Thoracic aorta (tissue), 2 donors: ENCODE measurements at regions not wholly inside any gene's neighbourhood (a gene's known extent, or its start where the extent isn't known, plus 50 kb on each side); places are given as distances from the start of the nearest gene placed in this dataset.
A peak's percentile ranks its signal among the peaks of the same experiment; 100 is the strongest.

Experiments used
- ATAC-seq: fragments of 150-250 bp; one replicate; pipeline ENCODE4 v1.8.0; 2017; ENCODE audit warnings: low read depth; ENCODE audit not compliant: insufficient number of reproducible peaks, low FRiP score
- DNase-seq: peaks from one replicate; pipeline ENCODE4 v3.0.0-alpha.2; 2020; ENCODE audit warnings: low spot score
- H3K27ac ChIP-seq, 2 donors: fragments of 200-600 bp; sonication (generic); 1 replicate in 1 of 2; 2 replicates in 1 of 2; pipeline ENCODE4 v1.5.1; 2016; ENCODE audit warnings: mild to moderate bottlenecking in 2 of 2, moderate library complexity in 2 of 2
- H3K27me3 ChIP-seq: fragments of 200-600 bp; sonication (generic); replicated peaks from 2 replicates; pipeline ENCODE4 v1.6.0; 2016; ENCODE audit warnings: mild to moderate bottlenecking; ENCODE audit not compliant: insufficient read depth
- H3K36me3 ChIP-seq: fragments of 200-600 bp; sonication (generic); one replicate; pipeline ENCODE4 v1.5.1; 2016
- H3K4me1 ChIP-seq, 2 donors: fragments of 200-600 bp; sonication (generic); 1 replicate in 1 of 2; 2 replicates in 1 of 2; pipeline versions ENCODE4 v1.5.1 to v1.6.0; 2016; ENCODE audit warnings: low read depth in 2 of 2, mild to moderate bottlenecking in 1 of 2; ENCODE audit not compliant: control insufficient read depth in 1 of 2
- H3K4me3 ChIP-seq: fragments of 200-600 bp; sonication (generic); 2 replicates; pipeline ENCODE4 v1.5.1; 2016; ENCODE audit warnings: mild to moderate bottlenecking
- H3K9me3 ChIP-seq: fragments of 200-600 bp; sonication (generic); 2 replicates; pipeline ENCODE4 v1.5.1; 2016
- TF ChIP-seq, protein P1 (sequence below): fragments of 200-600 bp; sonication (generic); IDR thresholded peaks from one replicate; pipeline ENCODE4 v1.5.1; 2019; ENCODE audit warnings: antibody characterized with exemption

DNA sequence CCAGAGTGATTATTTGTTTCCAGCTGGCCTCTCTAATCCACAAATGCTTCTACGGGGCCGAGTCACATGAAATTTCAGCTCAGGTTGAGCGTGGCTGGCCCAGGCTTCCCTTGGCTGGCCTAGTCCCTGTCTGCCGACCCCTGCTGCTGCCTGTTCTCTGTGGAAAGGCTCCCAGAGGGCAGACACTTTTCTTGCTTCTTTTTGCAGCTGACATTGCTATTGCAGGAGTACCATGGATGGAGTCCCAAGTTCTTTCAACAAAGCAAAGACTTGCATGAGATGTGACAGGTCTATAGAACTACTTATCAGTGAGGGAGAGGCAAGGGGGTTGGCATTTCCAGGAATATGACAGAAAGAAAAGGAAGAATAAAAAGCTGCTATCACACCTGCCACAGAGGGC lies 287.4 kb upstream of the ARRDC3 start:
- ATAC-seq, result no peak
- TF ChIP-seq, protein P1, sequence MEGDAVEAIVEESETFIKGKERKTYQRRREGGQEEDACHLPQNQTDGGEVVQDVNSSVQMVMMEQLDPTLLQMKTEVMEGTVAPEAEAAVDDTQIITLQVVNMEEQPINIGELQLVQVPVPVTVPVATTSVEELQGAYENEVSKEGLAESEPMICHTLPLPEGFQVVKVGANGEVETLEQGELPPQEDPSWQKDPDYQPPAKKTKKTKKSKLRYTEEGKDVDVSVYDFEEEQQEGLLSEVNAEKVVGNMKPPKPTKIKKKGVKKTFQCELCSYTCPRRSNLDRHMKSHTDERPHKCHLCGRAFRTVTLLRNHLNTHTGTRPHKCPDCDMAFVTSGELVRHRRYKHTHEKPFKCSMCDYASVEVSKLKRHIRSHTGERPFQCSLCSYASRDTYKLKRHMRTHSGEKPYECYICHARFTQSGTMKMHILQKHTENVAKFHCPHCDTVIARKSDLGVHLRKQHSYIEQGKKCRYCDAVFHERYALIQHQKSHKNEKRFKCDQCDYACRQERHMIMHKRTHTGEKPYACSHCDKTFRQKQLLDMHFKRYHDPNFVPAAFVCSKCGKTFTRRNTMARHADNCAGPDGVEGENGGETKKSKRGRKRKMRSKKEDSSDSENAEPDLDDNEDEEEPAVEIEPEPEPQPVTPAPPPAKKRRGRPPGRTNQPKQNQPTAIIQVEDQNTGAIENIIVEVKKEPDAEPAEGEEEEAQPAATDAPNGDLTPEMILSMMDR, result no peak
- Histone ChIP-seq H3K4me1 (no peaks in the 10 kb centered on the region), H3K27me3 (no peaks in the 10 kb centered on the region), H3K27ac (no peak overlapping the region), H3K4me3 (no peak overlapping the region), H3K9me3 (no peaks in the 10 kb centered on the region), H3K36me3 (no peaks in the 10 kb centered on the region)
- DNase-seq, result no peak

- DNase-seq (no peak), ATAC-seq (no peak)
- Histone ChIP-seq H3K36me3 (no peaks in the 10 kb centered on the region), H3K27me3 (no peaks in the 10 kb centered on the region), H3K4me1 (no peaks in the 10 kb centered on the region), H3K9me3 (no peaks in the 10 kb centered on the region), H3K27ac (no peak overlapping the region), H3K4me3 (no peak overlapping the region)
- TF ChIP-seq, protein P1, result no peak
Measured at GRCh38 chr5:91670122-91670521, 287.0 kb upstream of the ARRDC3 start.

DNA sequence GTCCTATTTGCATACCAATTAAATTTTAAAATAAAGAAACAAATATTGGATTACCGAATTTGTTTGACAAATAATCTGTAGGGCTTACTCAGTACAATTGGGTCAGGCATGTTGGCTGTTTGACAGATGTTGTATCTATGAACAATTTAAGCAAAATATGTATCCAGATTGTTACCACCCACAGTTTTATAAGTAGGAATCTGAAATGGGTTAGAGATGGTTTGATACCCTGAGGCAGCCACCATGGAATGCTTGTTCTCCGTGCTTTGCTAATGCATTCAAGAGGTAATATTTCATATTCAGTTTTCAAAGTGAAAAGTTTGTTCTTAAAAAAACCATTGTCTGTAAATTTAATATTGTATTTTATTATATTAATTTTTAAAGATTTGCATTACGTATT lies 285.1 kb upstream of the ARRDC3 start:
- no peak overlapping the region for H3K4me3 ChIP-seq
- no peak for DNase-seq
- TF ChIP-seq, protein P1, result no peak
- H3K4me1 ChIP-seq, result no peaks in the 10 kb centered on the region
- no peak for ATAC-seq
- no peak overlapping the region for H3K27ac ChIP-seq
- H3K9me3 ChIP-seq, result no peaks in the 10 kb centered on the region
- H3K36me3 ChIP-seq, result no peaks in the 10 kb centered on the region
- H3K27me3 ChIP-seq, result no peaks in the 10 kb centered on the region

DNA sequence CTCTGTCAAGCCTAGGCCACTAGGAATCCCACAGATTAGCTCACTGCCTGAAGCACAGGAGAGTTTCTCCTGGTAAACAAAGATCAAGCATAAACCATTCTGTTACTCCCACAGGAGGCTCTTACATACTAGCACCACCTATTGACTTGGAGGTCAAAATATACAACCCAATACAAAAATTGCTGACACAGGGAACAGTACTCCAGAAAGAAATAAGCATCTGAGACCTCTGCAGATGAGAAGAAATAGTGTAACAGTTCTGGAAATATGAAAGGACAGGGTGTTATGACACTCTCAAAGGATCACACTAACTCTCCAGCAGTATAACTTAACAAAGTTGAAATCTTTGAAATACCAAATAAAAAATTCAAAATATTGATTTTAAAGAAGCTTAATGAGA lies 269.6 kb upstream of the ARRDC3 start:
- Histone ChIP-seq H3K27me3 (no peaks in the 10 kb centered on the region), H3K36me3 (no peaks in the 10 kb centered on the region), H3K9me3 (peaks cover 7% of the 10 kb centered on the region), H3K4me3 (no peak overlapping the region), H3K4me1 (no peaks in the 10 kb centered on the region), H3K27ac (no peak overlapping the region)
- DNase-seq (no peak), ATAC-seq (no peak)
- TF ChIP-seq, protein P1, result no peak

- ATAC-seq (peak; percentile 20), DNase-seq (no peak)
- H3K27ac ChIP-seq, result no peak overlapping the region
- no peak overlapping the region for H3K4me3 ChIP-seq
- TF ChIP-seq, protein P1, result no peak
- H3K36me3 ChIP-seq, result no peaks in the 10 kb centered on the region
- H3K27me3 ChIP-seq, result no peaks in the 10 kb centered on the region
- no peaks in the 10 kb centered on the region for H3K4me1 ChIP-seq
- H3K9me3 ChIP-seq, result no peaks in the 10 kb centered on the region
Measured at GRCh38 chr5:91651704-91652103, 268.6 kb upstream of the ARRDC3 start.
